IMR-90 (cell line): ENCODE measurements at regions not wholly inside any gene's neighbourhood (a gene's known extent, or its start where the extent isn't known, plus 50 kb on each side); places are given as distances from the start of the nearest gene placed in this dataset.

Experiments
- CTCF ChIP-seq: conservative IDR thresholded peaks from 2 replicates; pipeline ENCODE4 v1.5.1; 2012; ENCODE audit warnings: mild to moderate bottlenecking, low read depth, low read length, improper control_type of control experiment
- MAFK ChIP-seq: IDR thresholded peaks from 2 replicates; pipeline ENCODE4 v1.6.1; 2012; ENCODE audit warnings: low read depth, low read length, improper control_type of control experiment
- POLR2A ChIP-seq: IDR thresholded peaks from 2 replicates; pipeline ENCODE4 v1.6.1; 2012; ENCODE audit warnings: mild to moderate bottlenecking, low read depth, low read length
- RCOR1 ChIP-seq: IDR thresholded peaks from 2 replicates; pipeline ENCODE4 v1.6.1; 2012; ENCODE audit warnings: mild to moderate bottlenecking, low read length, improper control_type of control experiment; ENCODE audit not compliant: insufficient replicate concordance
- RFX5 ChIP-seq: IDR thresholded peaks from 2 replicates; pipeline ENCODE4 v1.8.0; 2012; ENCODE audit warnings: low read depth, mild to moderate bottlenecking, low read length, moderate library complexity
- USF2 ChIP-seq: fragments of 150-350 bp; IDR thresholded peaks from 2 replicates; pipeline ENCODE4 v1.6.1; 2017; ENCODE audit warnings: mild to moderate bottlenecking, antibody characterized with exemption, low read length, low read depth

- TF ChIP-seq CTCF (no peak), MAFK (no peak), RFX5 (no peak), POLR2A (no peak), RCOR1 (peak; percentile 80), USF2 (peak; percentile 60; the same call in 1 of the 2 replicates)
Observed at GRCh38 chr4:15344041-15344440, 83.8 kb upstream of the C1QTNF7 start.
